WI38 (cell line): ENCODE measurements at regions not wholly inside any gene's neighbourhood (a gene's known extent, or its start where the extent isn't known, plus 50 kb on each side); places are given as distances from the start of the nearest gene placed in this dataset.

Source experiments
- H3K4me3 ChIP-seq: 2 replicates; pipeline ENCODE4 v1.5.1; 2011; ENCODE audit warnings: low read depth, mild to moderate bottlenecking, control low read depth, low read length
- CTCF ChIP-seq: IDR thresholded peaks from 2 replicates; pipeline ENCODE4 v1.5.1; 2012; ENCODE audit warnings: low read depth, mild to moderate bottlenecking, control low read depth, low read length

DNA sequence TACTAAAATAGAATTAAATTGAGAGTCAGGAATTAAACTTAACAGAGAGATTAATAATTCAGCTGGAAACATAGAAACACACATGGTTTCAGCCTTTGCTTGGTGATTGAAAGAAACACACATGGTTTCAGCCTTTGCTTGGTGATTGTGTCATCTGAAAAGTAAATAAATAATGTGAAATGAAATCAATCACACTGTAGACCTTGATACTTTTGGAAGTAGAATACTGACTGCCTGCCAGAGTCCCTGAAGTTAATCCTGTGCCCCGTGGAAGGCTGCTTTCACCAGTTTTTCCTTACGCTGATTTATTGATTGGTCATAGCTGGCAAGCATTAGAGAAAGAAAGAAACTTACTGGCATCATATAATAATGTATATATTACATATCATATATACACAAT is 1252.7 kb upstream of the FAM98A start:
- TF ChIP-seq CTCF = no peak
- no peak overlapping the region for H3K4me3 ChIP-seq

DNA sequence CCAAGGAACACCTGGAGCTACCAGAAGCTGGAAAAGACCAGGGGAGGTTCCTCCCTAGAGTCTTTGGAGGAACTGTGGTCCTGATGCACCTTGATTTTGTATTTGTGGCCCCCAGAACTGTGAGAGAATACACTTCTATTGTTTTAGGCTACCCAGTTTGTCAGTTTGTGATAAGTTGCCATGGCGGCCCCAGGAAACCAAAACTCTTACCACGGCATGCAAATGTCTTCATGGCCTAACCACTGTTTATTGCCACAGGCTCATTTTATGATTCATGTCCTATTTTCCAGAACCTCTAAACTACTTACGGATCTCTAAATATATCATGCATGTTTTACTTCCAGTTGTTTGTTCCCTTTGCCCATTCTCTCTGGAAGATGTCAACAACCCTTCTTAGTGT is 1250.7 kb upstream of the FAM98A start:
- H3K4me3 ChIP-seq = no peak overlapping the region
- no peak for TF ChIP-seq CTCF

DNA sequence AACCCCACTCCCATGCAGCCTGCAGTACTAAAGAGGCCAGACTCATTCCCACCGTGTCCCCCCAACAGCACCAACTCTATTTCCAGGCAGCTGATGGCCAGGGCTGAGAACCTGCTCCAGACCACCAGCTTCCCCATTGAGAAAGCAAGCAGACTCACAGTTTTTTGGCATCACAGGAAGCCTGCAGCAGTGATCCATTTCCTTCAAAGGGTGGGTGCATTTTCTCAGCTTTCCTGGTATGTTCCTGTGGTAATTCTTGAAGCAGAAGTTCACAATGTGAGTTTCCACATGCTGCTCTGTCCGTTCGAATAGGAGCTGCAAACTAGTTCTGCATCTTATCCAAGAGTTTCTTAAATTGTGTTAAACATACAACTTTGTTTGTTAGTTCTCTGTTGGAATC is 1249.6 kb upstream of the FAM98A start:
- TF ChIP-seq CTCF = no peak
- H3K4me3 ChIP-seq = no peak overlapping the region

- no peak for TF ChIP-seq CTCF
- H3K4me3 ChIP-seq = no peak overlapping the region
Observed at GRCh38 chr2:34848132-34848531, 1249.0 kb upstream of the FAM98A start.

- H3K4me3 ChIP-seq = no peak overlapping the region
- TF ChIP-seq CTCF = no peak
Observed at GRCh38 chr2:34844629-34845028, 1245.5 kb upstream of the FAM98A start.

DNA sequence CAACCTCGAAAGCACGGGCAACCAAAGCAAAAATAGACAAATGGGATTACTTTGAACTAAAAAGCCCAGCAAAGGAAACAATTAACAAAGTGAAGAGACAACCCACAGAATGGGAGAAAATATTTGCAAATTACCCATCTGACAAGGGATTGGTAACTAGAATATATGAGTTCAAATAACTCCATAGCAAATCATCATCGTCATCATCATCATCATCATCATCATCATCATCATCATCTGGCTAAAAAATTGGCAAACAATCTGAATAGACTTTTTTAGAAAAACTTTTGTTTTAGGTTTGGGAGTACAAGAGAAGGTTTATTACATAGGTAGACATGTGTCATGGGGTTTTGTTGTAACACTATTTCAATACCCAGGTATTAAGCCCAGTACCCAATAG is 1239.3 kb upstream of the FAM98A start:
- TF ChIP-seq CTCF = no peak
- no peak overlapping the region for H3K4me3 ChIP-seq

DNA sequence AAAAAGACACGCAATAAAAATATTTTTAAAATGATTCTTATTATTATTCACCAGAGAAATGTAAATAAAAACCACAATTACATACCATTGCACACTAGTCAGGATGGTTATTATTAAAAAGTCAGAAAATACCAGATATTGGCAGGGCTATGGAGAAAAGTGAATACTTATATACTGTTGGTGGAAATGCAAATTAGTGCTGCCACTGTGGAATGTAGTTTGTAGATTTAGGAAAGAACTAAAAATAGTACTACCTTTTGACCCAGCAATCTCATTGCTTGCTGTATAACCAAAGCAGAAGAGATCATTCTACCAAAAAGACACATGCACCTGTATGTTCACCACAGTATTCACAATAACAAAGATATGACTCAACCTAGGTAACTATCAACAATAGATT is 1237.3 kb upstream of the FAM98A start:
- TF ChIP-seq CTCF = no peak
- H3K4me3 ChIP-seq = no peak overlapping the region

DNA sequence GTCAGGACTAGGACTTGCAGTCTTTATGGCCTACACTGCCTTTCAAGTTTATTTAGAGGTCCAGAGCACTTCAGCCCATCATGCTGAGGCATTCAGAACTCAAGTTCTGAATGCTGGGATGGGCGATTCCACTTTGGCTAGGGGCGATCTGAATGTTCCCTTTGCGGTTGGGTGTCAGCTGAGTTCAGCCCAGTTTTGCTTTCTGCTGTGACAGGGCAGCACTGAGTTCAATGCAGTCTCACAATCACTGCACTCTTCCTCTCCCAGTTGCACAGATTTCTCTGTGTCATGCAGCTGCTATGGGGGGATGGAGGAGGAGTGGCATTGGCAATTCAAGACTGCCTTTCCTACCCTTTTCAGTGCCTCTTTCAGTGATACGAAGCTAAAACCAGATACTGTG is 1232.0 kb upstream of the FAM98A start:
- no peak overlapping the region for H3K4me3 ChIP-seq
- no peak for TF ChIP-seq CTCF
